Upper lobe of left lung (tissue), 4 donors: ENCODE measurements at regions not wholly inside any gene's neighbourhood (a gene's known extent, or its start where the extent isn't known, plus 50 kb on each side); places are given as distances from the start of the nearest gene placed in this dataset.

ENCODE experiments used
- EP300 ChIP-seq, 4 donors: sonication (generic); formaldehyde crosslinking; IDR thresholded peaks; one replicate each; pipeline ENCODE4 v1.5.1; 2017; ENCODE audit warnings: antibody characterized with exemption in 4 of 4, control low read depth in 2 of 4
- POLR2A ChIP-seq, 4 donors: fragments of 450-650 bp; IDR thresholded peaks; one replicate each; pipeline ENCODE4 v1.5.1; 2016 to 2017; ENCODE audit warnings: antibody characterized with exemption in 4 of 4, mild to moderate bottlenecking in 2 of 4
- POLR2AphosphoS5 ChIP-seq, 2 donors: sonication (generic); formaldehyde crosslinking; IDR thresholded peaks; one replicate each; pipeline ENCODE4 v1.5.1; 2017; ENCODE audit warnings: antibody characterized with exemption in 2 of 2
- TF ChIP-seq, protein P1 (sequence below), 6 experiments: fragments of 450-650 bp in 4 of 6; fragments of 200-600 bp in 2 of 6; sonication (generic) in 2 of 6; IDR thresholded peaks; one replicate each; pipeline ENCODE4 v1.5.1; 2016 to 2019; ENCODE audit warnings: antibody characterized with exemption in 6 of 6

DNA sequence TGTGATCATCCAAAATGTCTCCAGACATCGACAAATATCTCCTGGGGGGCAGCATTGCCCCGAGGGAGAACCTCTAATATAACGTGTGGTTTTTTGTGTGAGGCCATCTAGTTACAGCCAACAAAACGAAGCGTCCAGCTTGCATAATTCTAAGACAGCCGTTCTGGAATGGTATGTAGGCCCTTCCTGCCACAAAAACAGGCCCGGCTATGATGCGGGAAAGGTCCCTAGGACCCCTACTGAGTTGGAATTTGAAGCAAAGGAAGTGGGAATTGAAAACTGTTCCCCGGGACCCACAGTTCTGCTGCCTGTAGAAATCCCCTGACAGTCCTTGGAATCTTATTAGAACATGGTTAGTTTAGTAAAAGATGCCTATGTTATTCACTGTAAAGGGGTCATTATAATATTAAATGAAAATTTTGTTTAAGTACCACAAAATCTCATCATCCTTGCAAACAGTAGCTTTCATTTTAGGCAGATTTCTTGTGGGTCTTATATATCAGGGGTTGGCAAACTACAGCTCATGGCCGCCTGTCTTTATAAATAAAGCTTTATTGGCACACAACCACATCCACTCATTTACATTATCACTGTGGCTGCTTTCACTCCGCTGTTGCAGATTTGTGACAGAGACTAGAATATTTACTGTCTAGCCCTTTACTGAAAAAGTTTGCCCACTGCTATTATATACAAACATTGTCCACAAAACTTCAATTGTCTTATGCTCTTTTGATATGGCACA, 70.7 kb downstream of the MSX2 start:
- no peak for TF ChIP-seq POLR2AphosphoS5 (IDR thresholded peaks at IDR 0.05)
- TF ChIP-seq, protein P1, sequence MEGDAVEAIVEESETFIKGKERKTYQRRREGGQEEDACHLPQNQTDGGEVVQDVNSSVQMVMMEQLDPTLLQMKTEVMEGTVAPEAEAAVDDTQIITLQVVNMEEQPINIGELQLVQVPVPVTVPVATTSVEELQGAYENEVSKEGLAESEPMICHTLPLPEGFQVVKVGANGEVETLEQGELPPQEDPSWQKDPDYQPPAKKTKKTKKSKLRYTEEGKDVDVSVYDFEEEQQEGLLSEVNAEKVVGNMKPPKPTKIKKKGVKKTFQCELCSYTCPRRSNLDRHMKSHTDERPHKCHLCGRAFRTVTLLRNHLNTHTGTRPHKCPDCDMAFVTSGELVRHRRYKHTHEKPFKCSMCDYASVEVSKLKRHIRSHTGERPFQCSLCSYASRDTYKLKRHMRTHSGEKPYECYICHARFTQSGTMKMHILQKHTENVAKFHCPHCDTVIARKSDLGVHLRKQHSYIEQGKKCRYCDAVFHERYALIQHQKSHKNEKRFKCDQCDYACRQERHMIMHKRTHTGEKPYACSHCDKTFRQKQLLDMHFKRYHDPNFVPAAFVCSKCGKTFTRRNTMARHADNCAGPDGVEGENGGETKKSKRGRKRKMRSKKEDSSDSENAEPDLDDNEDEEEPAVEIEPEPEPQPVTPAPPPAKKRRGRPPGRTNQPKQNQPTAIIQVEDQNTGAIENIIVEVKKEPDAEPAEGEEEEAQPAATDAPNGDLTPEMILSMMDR (IDR thresholded peaks at IDR 0.05), result no peak
- TF ChIP-seq POLR2A (IDR thresholded peaks at IDR 0.05), result no peak
- no peak for TF ChIP-seq EP300 (IDR thresholded peaks at IDR 0.05)
